IMR-90 (cell line): ENCODE measurements at regions not wholly inside any gene's neighbourhood (a gene's known extent, or its start where the extent isn't known, plus 50 kb on each side); places are given as distances from the start of the nearest gene placed in this dataset.
"Not testable (repeated sequence)": the region's sequence is repeated elsewhere in the genome, so short reads cannot be mapped to it uniquely, and the experiment has no call there.

Experiments used
- ATAC-seq: fragments of 200-7000 bp; cut with Tn5 transposase; 2 replicates; pipeline ENCODE4 v1.9.1; 2020; ENCODE audit warnings: low read depth, mild to moderate bottlenecking, moderate library complexity
- BruUV-seq: library from RNA; stranded (reverse); fragments of 400-500 nt; replicated peaks from 2 replicates; lab custom pipeline; 2021; lab: Mats Ljungman, UMichigan
- CTCF ChIA-PET: fragments of 300-600 bp; formaldehyde crosslinking; extraction: SDS; loops from one replicate; lab custom pipeline; 2021; ENCODE audit warnings: antibody characterized with exemption; lab: Yijun Ruan, JAX
- POLR2A ChIA-PET: fragments of 300-600 bp; sonication (Branson Sonifier 250); formaldehyde crosslinking; loops from one replicate; lab custom pipeline; 2022; ENCODE audit warnings: antibody characterized with exemption; ENCODE audit not compliant: unreplicated experiment; lab: Charles Lee
- DNase-seq: peaks from one replicate; pipeline ENCODE4 v3.0.0; 2013
- H2AFZ ChIP-seq: replicated peaks from 2 replicates; pipeline ENCODE3; 2013; ENCODE audit warnings: low read length, mild to moderate bottlenecking; ENCODE audit not compliant: poor library complexity
- H2AK5ac ChIP-seq: 2 replicates; pipeline ENCODE4 v1.6.1; 2013; ENCODE audit warnings: low read depth, low read length, inconsistent platforms
- H2AK9ac ChIP-seq: replicated peaks from 2 replicates; pipeline ENCODE3; 2013; ENCODE audit warnings: mild to moderate bottlenecking, low read depth, low read length, moderate library complexity; ENCODE audit not compliant: poor library complexity
- H2BK120ac ChIP-seq: 2 replicates; pipeline ENCODE4 v1.6.1; 2013; ENCODE audit warnings: low read depth, low read length, inconsistent platforms
- H2BK15ac ChIP-seq: 3 replicates; pipeline ENCODE4 v1.6.1; 2013; ENCODE audit warnings: low read depth, low read length, inconsistent platforms
- H2BK20ac ChIP-seq: 2 replicates; pipeline ENCODE4 v1.6.1; 2013; ENCODE audit warnings: low read depth, mild to moderate bottlenecking, inconsistent platforms, low read length, moderate library complexity
- H2BK5ac ChIP-seq: 2 replicates; pipeline ENCODE4 v1.6.1; 2013; ENCODE audit warnings: mild to moderate bottlenecking, low read depth, low read length, inconsistent platforms; ENCODE audit not compliant: poor library complexity, severe bottlenecking
- H3K14ac ChIP-seq: replicated peaks from 2 replicates; pipeline ENCODE4 v1.6.1; 2013; ENCODE audit warnings: low read depth, low read length, inconsistent platforms
- H3K18ac ChIP-seq: 2 replicates; pipeline ENCODE4 v1.6.1; 2013; ENCODE audit warnings: low read depth, low read length, control low read depth
- H3K23ac ChIP-seq: 2 replicates; pipeline ENCODE4 v1.6.1; 2013; ENCODE audit warnings: low read depth, low read length, inconsistent platforms
- H3K27ac ChIP-seq: 2 replicates; pipeline ENCODE4 v1.5.1; 2013; ENCODE audit warnings: mild to moderate bottlenecking, control low read depth, low read length; ENCODE audit not compliant: insufficient read depth
- H3K27me3 ChIP-seq: 2 replicates; pipeline ENCODE4 v1.6.1; 2013; ENCODE audit warnings: low read length; ENCODE audit not compliant: control insufficient read depth, insufficient read depth
- H3K36me3 ChIP-seq: 2 replicates; pipeline ENCODE4 v1.6.1; 2013; ENCODE audit warnings: low read length, mixed read lengths; ENCODE audit not compliant: control insufficient read depth, insufficient read depth
- H3K4ac ChIP-seq: 2 replicates; pipeline ENCODE4 v1.6.1; 2013; ENCODE audit warnings: low read depth, low read length, inconsistent platforms
- H3K4me1 ChIP-seq: 2 replicates; pipeline ENCODE4 v1.6.1; 2013; ENCODE audit warnings: low read length, mixed read lengths; ENCODE audit not compliant: control insufficient read depth, insufficient read depth
- H3K4me2 ChIP-seq: 2 replicates; pipeline ENCODE4 v1.6.1; 2013; ENCODE audit warnings: low read depth, mild to moderate bottlenecking, control low read depth, low read length, moderate library complexity
- H3K4me3 ChIP-seq: 2 replicates; pipeline ENCODE4 v1.5.1; 2013; ENCODE audit warnings: low read depth, mild to moderate bottlenecking, control low read depth, low read length, moderate library complexity; ENCODE audit not compliant: insufficient read depth
- H3K56ac ChIP-seq: 2 replicates; pipeline ENCODE4 v1.6.1; 2013; ENCODE audit warnings: low read length, inconsistent platforms; ENCODE audit not compliant: insufficient read depth; ENCODE audit errors: extremely low read depth
- H3K79me1 ChIP-seq, 2 experiments: 2 replicates each; pipeline ENCODE4 v1.6.1; 2013; ENCODE audit warnings: low read length in 2 of 2, inconsistent platforms in 1 of 2, low read depth in 1 of 2
- H3K9ac ChIP-seq: 2 replicates; pipeline ENCODE4 v1.6.1; 2013; ENCODE audit warnings: low read depth, low read length, control low read depth
- H3K9me1 ChIP-seq: 2 replicates; pipeline ENCODE4 v1.6.1; 2013; ENCODE audit warnings: low read length, inconsistent platforms; ENCODE audit not compliant: insufficient read depth
- H3K9me3 ChIP-seq: 2 replicates; pipeline ENCODE4 v1.6.1; 2013; ENCODE audit warnings: low read length; ENCODE audit not compliant: control insufficient read depth, insufficient read depth
- H4K20me1 ChIP-seq: 2 replicates; pipeline ENCODE4 v1.6.1; 2013; ENCODE audit warnings: low read length, inconsistent platforms; ENCODE audit not compliant: insufficient read depth
- H4K5ac ChIP-seq: 2 replicates; pipeline ENCODE4 v1.6.1; 2013; ENCODE audit warnings: mild to moderate bottlenecking, low read depth, low read length, control low read depth
- H4K8ac ChIP-seq, 2 experiments: 2 replicates each; pipeline ENCODE4 v1.6.1; 2013; ENCODE audit warnings: low read depth in 2 of 2, low read length in 2 of 2, control low read depth in 1 of 2, inconsistent platforms in 1 of 2
- H4K91ac ChIP-seq: 2 replicates; pipeline ENCODE4 v1.6.1; 2013; ENCODE audit warnings: low read depth, low read length, inconsistent platforms; ENCODE audit not compliant: insufficient read depth
- RFX5 ChIP-seq: IDR thresholded peaks from 2 replicates; pipeline ENCODE4 v1.8.0; 2012; ENCODE audit warnings: low read depth, mild to moderate bottlenecking, low read length, moderate library complexity
- WGBS, 2 experiments: methylation state at CpG; one replicate each; pipeline versions ENCODE4 v1.1.5 to v1.1.7; 2013; ENCODE audit warnings: missing lambda C conversion rate in 2 of 2; ENCODE audit not compliant: insufficient read length in 1 of 2; ENCODE audit errors: extremely low coverage in 2 of 2; 5-methylcytosine and 5-hydroxymethylcytosine counted together
- dilution Hi-C: fragments of 300-500 bp; cut with HindIII; formaldehyde crosslinking; loops from one replicate; pipeline ENCODE4 v1.14.3; 2018; ENCODE audit warnings: low sequenced_read_pairs; ENCODE audit not compliant: unreplicated experiment
- in situ Hi-C: fragments of 300-500 bp; cut with MboI; formaldehyde crosslinking; loops from 3 replicates; pipeline ENCODE4 v1.14.3; 2019; ENCODE audit warnings: low sequenced_read_pairs, inconsistent platforms, mixed read lengths
- intact Hi-C: fragments of 100-400 bp; cut with micrococcal nuclease; formaldehyde crosslinking; loops from 2 replicates; pipeline ENCODE4 v1.10.0; 2022

- TF ChIP-seq RFX5: no peak
Measured at GRCh38 chr2:219748671-219749570, 121.5 kb downstream of the SLC4A3 start (continued).

GRCh38 chr2:219751121-219751520, 123.7 kb downstream of the SLC4A3 start:
- H3K4me3 ChIP-seq, H3K4ac ChIP-seq, H3K27ac ChIP-seq, DNase-seq, BruUV-seq, H4K8ac ChIP-seq, H3K14ac ChIP-seq, H2BK120ac ChIP-seq, intact Hi-C loops, H2AK9ac ChIP-seq, H3K27me3 ChIP-seq, H2AFZ ChIP-seq, ATAC-seq, POLR2A ChIA-PET, H3K56ac ChIP-seq, H3K18ac ChIP-seq, H3K23ac ChIP-seq, H2AK5ac ChIP-seq, H2BK5ac ChIP-seq, CTCF ChIA-PET, H3K79me1 ChIP-seq, H4K20me1 ChIP-seq, H3K9me1 ChIP-seq, H2BK20ac ChIP-seq, H3K9me3 ChIP-seq, H3K9ac ChIP-seq, H4K91ac ChIP-seq, H3K4me1 ChIP-seq, in situ Hi-C loops, H4K5ac ChIP-seq, H3K36me3 ChIP-seq, H3K4me2 ChIP-seq, dilution Hi-C loops, H2BK15ac ChIP-seq: not testable (repeated sequence)
- 88% methylated on average over 11 of the region's 34 CpGs; no CpG with 5 or more reads in 1 of the 2 experiments for WGBS, 2 experiments
